K562 (cell line): ENCODE measurements at regions not wholly inside any gene's neighbourhood (a gene's known extent, or its start where the extent isn't known, plus 50 kb on each side); places are given as distances from the start of the nearest gene placed in this dataset.

Source experiments
- ATAC-seq: fragments of 200-7000 bp; cut with Tn5 transposase; 3 replicates; pipeline ENCODE4 v1.9.1; 2020; ENCODE audit warnings: moderate library complexity
- BruUV-seq: library from RNA; stranded (reverse); fragments of 400-500 nt; replicated peaks from 2 replicates; lab custom pipeline; 2021; lab: Mats Ljungman, UMichigan
- CTCF ChIA-PET: fragments of 300-600 bp; formaldehyde crosslinking; extraction: SDS; loops from one replicate; lab custom pipeline; 2021; ENCODE audit warnings: low intra/inter-chr PET ratio; lab: Yijun Ruan, JAX
- POLR2A ChIA-PET: fragments of 300-600, 350-650 bp; sonication (Branson Sonifier 250); formaldehyde crosslinking; extraction: SDS; loops from one replicate; lab custom pipeline; 2021; ENCODE audit warnings: antibody characterized with exemption, inconsistent platforms; lab: Yijun Ruan, JAX
- DNase-seq, 4 experiments: peaks; one replicate each; pipeline versions ENCODE4 v3.0.0 to v3.0.0-alpha.2; 2011 to 2018; ENCODE audit warnings: low spot score in 3 of 4, mixed read lengths in 3 of 4; ENCODE audit errors: extremely low read depth in 1 of 4
- FAIRE-seq: peaks from 2 replicates; lab custom pipeline; 2011; peaks lifted over from hg19 to GRCh38; lab: Jason Lieb, UNC
- H2AFZ ChIP-seq: 2 replicates; pipeline ENCODE4 v1.6.0; 2011; ENCODE audit warnings: low read depth, low read length, control low read depth, inconsistent platforms
- H3K27ac ChIP-seq: fragments of 200-600 bp; 3 replicates; pipeline ENCODE4 v1.8.0; 2011; ENCODE audit warnings: low read depth, mild to moderate bottlenecking, control low read depth, inconsistent platforms, low read length, moderate library complexity, mixed read lengths; ENCODE audit errors: extremely low read depth
- H3K27me3 ChIP-seq, 2 experiments: fragments of 300-600 bp in 1 of 2; 2 replicates in 1 of 2; 3 replicates in 1 of 2; pipeline versions ENCODE4 v1.6.0 to v1.8.0; 2011; ENCODE audit warnings: inconsistent platforms in 2 of 2, low read length in 2 of 2, mild to moderate bottlenecking in 1 of 2, mixed read lengths in 1 of 2, moderate library complexity in 1 of 2; ENCODE audit not compliant: control insufficient read depth in 2 of 2, insufficient read depth in 2 of 2
- H3K36me3 ChIP-seq: fragments of 300-600 bp; 3 replicates; pipeline ENCODE4 v1.8.0; 2011; ENCODE audit warnings: mild to moderate bottlenecking, low read length, inconsistent platforms; ENCODE audit not compliant: control insufficient read depth, insufficient read depth
- H3K4me1 ChIP-seq, 2 experiments: fragments of 200-600 bp in 1 of 2; replicated peaks in 1 of 2; 2 replicates in 1 of 2; 3 replicates in 1 of 2; pipeline versions ENCODE4 v1.5.1 to v1.8.0; 2011; ENCODE audit warnings: inconsistent platforms in 2 of 2, low read length in 2 of 2, mild to moderate bottlenecking in 1 of 2, mixed read lengths in 1 of 2, moderate library complexity in 1 of 2; ENCODE audit not compliant: control insufficient read depth in 2 of 2, insufficient read depth in 2 of 2
- H3K4me2 ChIP-seq: 2 replicates; pipeline ENCODE4 v1.6.1; 2011; ENCODE audit warnings: low read length, control low read depth, inconsistent platforms, mixed read lengths; ENCODE audit not compliant: insufficient read depth
- H3K4me3 ChIP-seq: fragments of 200-600 bp; sonication (generic), shearing (Covaris generic); 2 replicates; pipeline ENCODE4 v1.5.1; 2016; ENCODE audit warnings: control low read depth, inconsistent platforms
- H3K79me2 ChIP-seq: fragments of 200-600 bp; 3 replicates; pipeline ENCODE4 v1.8.0; 2011; ENCODE audit warnings: low read length, inconsistent platforms; ENCODE audit not compliant: control insufficient read depth, insufficient read depth
- H3K9ac ChIP-seq, 2 experiments: 2 replicates each; pipeline versions ENCODE4 v1.6.0 to v1.6.1; 2011; ENCODE audit warnings: low read depth in 2 of 2, low read length in 2 of 2, control low read depth in 1 of 2, inconsistent platforms in 1 of 2, mild to moderate bottlenecking in 1 of 2, mixed read lengths in 1 of 2; ENCODE audit not compliant: insufficient read depth in 1 of 2
- H3K9me1 ChIP-seq: one replicate; pipeline ENCODE4 v1.6.0; 2011; ENCODE audit warnings: inconsistent platforms, mild to moderate bottlenecking, low read length, moderate library complexity; ENCODE audit not compliant: control insufficient read depth, insufficient read depth
- H3K9me3 ChIP-seq: replicated peaks from 2 replicates; pipeline ENCODE4 v1.5.1; 2011; ENCODE audit warnings: low read depth, low read length, inconsistent platforms; ENCODE audit not compliant: control insufficient read depth, insufficient read depth
- H4K20me1 ChIP-seq: replicated peaks from 2 replicates; pipeline ENCODE4 v1.6.1; 2011; ENCODE audit warnings: low read length, inconsistent platforms, mixed read lengths; ENCODE audit not compliant: control insufficient read depth, insufficient read depth
- CBX1 ChIP-seq: sonication (generic); IDR thresholded peaks from 2 replicates; pipeline ENCODE4 v1.6.1; 2016; ENCODE audit warnings: antibody characterized with exemption, low read depth, mild to moderate bottlenecking
- FOXA1 ChIP-seq: fragments of 450-650 bp; IDR thresholded peaks from 2 replicates; pipeline ENCODE4 v1.6.1; 2016; ENCODE audit warnings: mild to moderate bottlenecking, borderline replicate concordance
- GABPA ChIP-seq: fragments of 200-800 bp; sonication (Bioruptor generic); conservative IDR thresholded peaks from 2 replicates; pipeline ENCODE4 v1.6.1; 2016; ENCODE audit warnings: low read depth, missing genetic modification characterization, missing compliant biosample characterization
- NCOA1 ChIP-seq: fragments of 450-650 bp; IDR thresholded peaks from 2 replicates; pipeline ENCODE4 v1.6.1; 2016; ENCODE audit warnings: low read depth
- RFX7 ChIP-seq: fragments of 250-450 bp; sonication (Bioruptor Pico); IDR thresholded peaks from 2 replicates; pipeline ENCODE4 v1.5.1; 2021; ENCODE audit warnings: mild to moderate bottlenecking
- TCF7L2 ChIP-seq: fragments of 150-350 bp; IDR thresholded peaks from 2 replicates; pipeline ENCODE4 v1.6.1; 2016; ENCODE audit warnings: low read depth, mild to moderate bottlenecking, low read length, moderate library complexity
- ZZZ3 ChIP-seq: fragments of 450-650 bp; IDR thresholded peaks from 2 replicates; pipeline ENCODE4 v1.6.1; 2016; ENCODE audit warnings: antibody characterized with exemption, mild to moderate bottlenecking, moderate library complexity
- WGBS: fragments of 100-300 bp; shearing (Covaris generic); methylation state at CpG from one replicate; pipeline ENCODE4 v1.1.6; 2016; ENCODE audit warnings: low coverage, mixed read lengths; ENCODE audit not compliant: insufficient coverage; ENCODE audit errors: missing lambda C conversion rate; 5-methylcytosine and 5-hydroxymethylcytosine counted together
- in situ Hi-C: fragments of 300-500 bp; cut with MboI; formaldehyde crosslinking; loops from 4 replicates; pipeline ENCODE4 v1.15.0; 2018; ENCODE audit warnings: inconsistent platforms, mixed read lengths
- intact Hi-C: fragments of 100-400 bp; cut with micrococcal nuclease; formaldehyde crosslinking; loops from 2 replicates; pipeline ENCODE4 v1.14.2; 2022
- TF ChIP-seq, protein P1 (sequence below): fragments of 250-450 bp; sonication (Bioruptor Pico); IDR thresholded peaks from 2 replicates; pipeline ENCODE4 v1.5.0; 2021; ENCODE audit warnings: mild to moderate bottlenecking, moderate library complexity
- TF ChIP-seq, protein P2 (sequence below), 2 experiments: fragments of 200-800 bp in 1 of 2; sonication (Bioruptor generic) in 1 of 2; sonication (generic) in 1 of 2; formaldehyde crosslinking in 1 of 2; IDR thresholded peaks in 1 of 2; conservative IDR thresholded peaks in 1 of 2; 2 replicates each; pipeline versions ENCODE4 v1.5.0 to v1.6.1; 2016 to 2020; ENCODE audit warnings: missing compliant biosample characterization in 1 of 2, missing genetic modification characterization in 1 of 2, missing genetic modification reagents in 1 of 2
- TF ChIP-seq, protein P3 (sequence below): fragments of 450-650 bp; formaldehyde crosslinking; IDR thresholded peaks from 2 replicates; pipeline ENCODE4 v1.4.0; 2020; ENCODE audit warnings: mild to moderate bottlenecking, moderate library complexity

DNA sequence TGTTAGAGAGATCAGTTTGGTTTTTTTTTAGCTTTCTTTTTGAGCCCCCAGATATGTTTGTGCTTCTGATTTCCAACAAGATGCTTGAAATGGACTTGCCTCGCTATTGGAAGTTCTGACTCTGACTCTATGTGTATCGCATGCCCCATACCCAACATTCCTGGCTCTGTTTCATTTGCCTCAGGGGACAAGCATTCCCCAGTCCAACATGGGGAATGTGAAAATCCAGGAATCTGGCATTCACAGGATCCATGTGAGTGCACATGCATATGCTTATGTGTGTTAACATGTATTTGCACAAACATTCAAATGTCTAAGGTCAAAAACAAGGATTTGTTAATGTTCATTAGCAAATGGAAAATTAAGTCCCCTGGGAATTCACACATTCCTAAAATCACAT lies 233.9 kb downstream of the TLR4 start:
- H3K4me2 ChIP-seq, result no peak overlapping the region
- H3K27me3 ChIP-seq, result no peaks in the 10 kb centered on the region
- in situ Hi-C loops, result no loop called here
- BruUV-seq, result no TSS peak
- H3K9me3 ChIP-seq, result no peaks in the 10 kb centered on the region
- H3K4me3 ChIP-seq, result no peak overlapping the region
- H3K36me3 ChIP-seq, result no peaks in the 10 kb centered on the region
- no peaks in the 10 kb centered on the region for H3K9me1 ChIP-seq
- no peak overlapping the region for H2AFZ ChIP-seq
- FAIRE-seq (no peak), DNase-seq (no peak)
- intact Hi-C loops, result no loop called here
- no peaks in the 10 kb centered on the region for H3K79me2 ChIP-seq
- POLR2A ChIA-PET, result no interaction called here
- no peaks in the 10 kb centered on the region for H3K4me1 ChIP-seq
- no peak overlapping the region for H3K9ac ChIP-seq
- CTCF ChIA-PET, result no interaction called here
- 0% methylated on average over 2 of the region's 2 CpGs for WGBS
- TF ChIP-seq, protein P1, sequence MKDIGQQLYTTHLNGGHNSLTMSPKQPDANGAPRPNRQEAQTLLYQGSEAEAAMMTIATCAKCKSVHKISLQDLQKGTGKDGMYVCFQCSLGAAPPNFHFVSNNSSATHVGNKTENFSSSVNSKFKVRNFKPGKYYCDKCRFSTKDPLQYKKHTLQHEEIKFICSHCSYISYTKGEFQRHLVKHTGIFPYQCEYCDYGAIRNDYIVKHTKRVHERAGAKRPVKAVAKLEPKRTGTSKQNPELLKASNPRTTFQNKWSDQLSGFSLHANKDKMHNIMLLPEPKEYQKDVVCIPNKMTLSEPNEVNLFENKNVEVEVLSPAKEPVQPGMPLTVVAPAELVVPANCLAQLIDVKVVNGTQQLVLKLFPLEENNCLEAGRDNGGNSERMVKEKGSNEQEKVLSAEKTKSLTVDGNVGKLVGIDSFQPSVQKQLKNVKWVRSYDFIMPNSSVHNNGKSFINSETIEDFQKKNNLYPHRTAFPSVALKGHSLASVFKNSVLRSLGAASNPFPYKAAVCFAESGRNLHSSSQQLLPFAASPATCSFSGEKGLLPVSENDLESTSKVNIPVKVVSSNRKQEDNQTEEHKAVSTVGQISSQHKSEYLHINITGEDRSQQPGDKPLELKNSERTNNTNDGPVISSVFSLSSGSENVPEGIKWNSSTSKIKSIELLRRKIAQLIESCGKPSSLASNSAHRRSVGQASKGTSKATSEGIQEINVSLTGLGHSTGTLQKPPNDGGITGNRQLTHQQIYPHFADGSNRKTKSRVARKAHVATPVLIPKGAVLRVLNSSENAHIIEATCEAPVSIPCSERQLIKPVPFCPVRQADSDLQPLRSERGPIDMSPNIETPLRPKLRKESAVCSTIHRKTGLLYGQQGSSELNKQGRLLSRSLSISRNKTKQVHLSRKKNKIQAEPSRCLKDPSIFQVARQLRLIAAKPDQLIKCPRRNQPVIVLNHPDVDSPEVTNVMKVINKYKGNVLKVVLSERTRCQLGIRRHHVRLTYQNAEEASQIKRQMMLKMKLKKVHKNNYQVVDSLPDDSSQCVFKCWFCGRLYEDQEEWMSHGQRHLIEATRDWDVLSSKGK (CRISPR knock-in tag), result no peak
- TF ChIP-seq FOXA1, result no peak
- TF ChIP-seq TCF7L2, result no peak
- TF ChIP-seq RFX7, result no peak
- no peak for TF ChIP-seq NCOA1
- TF ChIP-seq, protein P2, sequence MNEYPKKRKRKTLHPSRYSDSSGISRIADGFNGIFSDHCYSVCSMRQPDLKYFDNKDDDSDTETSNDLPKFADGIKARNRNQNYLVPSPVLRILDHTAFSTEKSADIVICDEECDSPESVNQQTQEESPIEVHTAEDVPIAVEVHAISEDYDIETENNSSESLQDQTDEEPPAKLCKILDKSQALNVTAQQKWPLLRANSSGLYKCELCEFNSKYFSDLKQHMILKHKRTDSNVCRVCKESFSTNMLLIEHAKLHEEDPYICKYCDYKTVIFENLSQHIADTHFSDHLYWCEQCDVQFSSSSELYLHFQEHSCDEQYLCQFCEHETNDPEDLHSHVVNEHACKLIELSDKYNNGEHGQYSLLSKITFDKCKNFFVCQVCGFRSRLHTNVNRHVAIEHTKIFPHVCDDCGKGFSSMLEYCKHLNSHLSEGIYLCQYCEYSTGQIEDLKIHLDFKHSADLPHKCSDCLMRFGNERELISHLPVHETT (CRISPR knock-in tag; conservative IDR thresholded peaks at IDR 0.05 in 1 of 2, IDR thresholded peaks at IDR 0.05 in 1 of 2), result no peak
- TF ChIP-seq GABPA (tag), result no peak
- no peak for TF ChIP-seq ZZZ3
- TF ChIP-seq, protein P3, sequence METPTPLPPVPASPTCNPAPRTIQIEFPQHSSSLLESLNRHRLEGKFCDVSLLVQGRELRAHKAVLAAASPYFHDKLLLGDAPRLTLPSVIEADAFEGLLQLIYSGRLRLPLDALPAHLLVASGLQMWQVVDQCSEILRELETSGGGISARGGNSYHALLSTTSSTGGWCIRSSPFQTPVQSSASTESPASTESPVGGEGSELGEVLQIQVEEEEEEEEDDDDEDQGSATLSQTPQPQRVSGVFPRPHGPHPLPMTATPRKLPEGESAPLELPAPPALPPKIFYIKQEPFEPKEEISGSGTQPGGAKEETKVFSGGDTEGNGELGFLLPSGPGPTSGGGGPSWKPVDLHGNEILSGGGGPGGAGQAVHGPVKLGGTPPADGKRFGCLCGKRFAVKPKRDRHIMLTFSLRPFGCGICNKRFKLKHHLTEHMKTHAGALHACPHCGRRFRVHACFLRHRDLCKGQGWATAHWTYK (CRISPR knock-in tag), result no peak
- no peak for TF ChIP-seq CBX1
- TF ChIP-seq, all 486 proteins: peak for 0
- no peak for ATAC-seq
- Histone ChIP-seq H3K27ac (no peak overlapping the region), H4K20me1 (no peaks in the 10 kb centered on the region)
